Fibroblast of lung (primary cell): ENCODE measurements at regions not wholly inside any gene's neighbourhood (a gene's known extent, or its start where the extent isn't known, plus 50 kb on each side); places are given as distances from the start of the nearest gene placed in this dataset.

ENCODE experiments used
- DNase-seq, 2 donors: peaks; one replicate each; pipeline versions ENCODE4 v3.0.0 to v3.0.0-alpha.2; 2010; ENCODE audit warnings: low read depth in 2 of 2
- H2AFZ ChIP-seq: 2 replicates; pipeline ENCODE4 v1.5.1; 2012; ENCODE audit warnings: low read length, control low read depth, inconsistent platforms
- H3K27ac ChIP-seq: 2 replicates; pipeline ENCODE4 v1.5.1; 2011; ENCODE audit warnings: low read length, control low read depth; ENCODE audit not compliant: insufficient read depth
- H3K27me3 ChIP-seq: 2 replicates; pipeline ENCODE4 v1.5.1; 2011; ENCODE audit warnings: mild to moderate bottlenecking, low read length; ENCODE audit not compliant: control insufficient read depth, insufficient read depth
- H3K36me3 ChIP-seq: 2 replicates; pipeline ENCODE4 v1.5.1; 2011; ENCODE audit warnings: low read length; ENCODE audit not compliant: control insufficient read depth, insufficient read depth
- H3K4me1 ChIP-seq: 2 replicates; pipeline ENCODE4 v1.5.1; 2011; ENCODE audit warnings: low read length; ENCODE audit not compliant: control insufficient read depth, insufficient read depth; ENCODE audit errors: extremely low read depth
- H3K4me2 ChIP-seq: 2 replicates; pipeline ENCODE4 v1.5.1; 2011; ENCODE audit warnings: low read length, control low read depth; ENCODE audit not compliant: insufficient read depth; ENCODE audit errors: extremely low read depth
- H3K4me3 ChIP-seq, 4 experiments: fragments of 200-600 bp in 1 of 4; sonication (generic) in 1 of 4; replicated peaks in 1 of 4; 2 replicates each; pipeline ENCODE4 v1.5.1; 2011 to 2016; ENCODE audit warnings: low read length in 4 of 4, low read depth in 3 of 4, mild to moderate bottlenecking in 3 of 4, control low read depth in 2 of 4, inconsistent platforms in 1 of 4, mixed read lengths in 1 of 4; ENCODE audit not compliant: insufficient read depth in 1 of 4; ENCODE audit errors: control extremely low read depth in 1 of 4
- H3K79me2 ChIP-seq: 2 replicates; pipeline ENCODE4 v1.5.1; 2012; ENCODE audit warnings: mild to moderate bottlenecking, low read length, inconsistent platforms; ENCODE audit not compliant: control insufficient read depth, insufficient read depth
- H3K9ac ChIP-seq: 2 replicates; pipeline ENCODE4 v1.5.1; 2011; ENCODE audit warnings: mild to moderate bottlenecking, low read length, control low read depth; ENCODE audit not compliant: insufficient read depth
- H3K9me3 ChIP-seq: 2 replicates; pipeline ENCODE4 v1.5.1; 2012; ENCODE audit warnings: low read depth, low read length; ENCODE audit not compliant: control insufficient read depth, insufficient read depth
- H4K20me1 ChIP-seq: 2 replicates; pipeline ENCODE4 v1.5.1; 2011; ENCODE audit warnings: low read length; ENCODE audit not compliant: control insufficient read depth, insufficient read depth; ENCODE audit errors: extremely low read depth
- EZH2 ChIP-seq: IDR thresholded peaks from 2 replicates; pipeline ENCODE4 v1.5.1; 2012; ENCODE audit warnings: low read length, control low read depth, mild to moderate bottlenecking; ENCODE audit errors: missing control alignments
- TF ChIP-seq, protein P1 (sequence below), 2 donors: IDR thresholded peaks in 1 of 2; conservative IDR thresholded peaks in 1 of 2; 1 replicate in 1 of 2; 2 replicates in 1 of 2; pipeline ENCODE4 v1.5.1; 2011 to 2012; ENCODE audit warnings: low read length in 2 of 2, control low read depth in 1 of 2, inconsistent platforms in 1 of 2, low read depth in 1 of 2, mild to moderate bottlenecking in 1 of 2

DNA sequence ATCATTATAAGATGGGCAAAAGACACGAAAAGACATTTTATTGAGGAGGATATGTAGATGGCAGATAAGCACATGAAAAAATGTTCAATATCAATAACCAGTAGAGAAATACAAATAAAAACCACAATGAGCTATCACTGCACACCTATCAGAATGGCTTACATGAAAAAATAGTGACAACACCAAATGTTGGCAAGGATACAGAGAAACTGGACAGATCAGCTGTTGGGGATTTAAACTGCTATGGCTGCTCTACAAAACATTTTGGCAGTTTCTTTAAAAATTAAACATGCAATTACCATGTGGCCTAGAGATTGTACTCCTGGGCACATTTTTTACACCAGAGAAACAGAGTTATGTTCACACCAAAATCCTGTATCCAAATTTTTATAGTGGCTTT lies 172.7 kb upstream of the TENT5A start:
- no peak for DNase-seq
- Histone ChIP-seq H2AFZ (no peak overlapping the region), H3K9ac (no peak overlapping the region), H3K27ac (no peak overlapping the region), H3K36me3 (no peaks in the 10 kb centered on the region), H4K20me1 (no peaks in the 10 kb centered on the region), H3K4me1 (no peaks in the 10 kb centered on the region), H3K79me2 (no peaks in the 10 kb centered on the region), H3K27me3 (no peaks in the 10 kb centered on the region), H3K4me2 (no peak overlapping the region), H3K9me3 (no peaks in the 10 kb centered on the region), H3K4me3 (no peak overlapping the region)
- TF ChIP-seq, protein P1, sequence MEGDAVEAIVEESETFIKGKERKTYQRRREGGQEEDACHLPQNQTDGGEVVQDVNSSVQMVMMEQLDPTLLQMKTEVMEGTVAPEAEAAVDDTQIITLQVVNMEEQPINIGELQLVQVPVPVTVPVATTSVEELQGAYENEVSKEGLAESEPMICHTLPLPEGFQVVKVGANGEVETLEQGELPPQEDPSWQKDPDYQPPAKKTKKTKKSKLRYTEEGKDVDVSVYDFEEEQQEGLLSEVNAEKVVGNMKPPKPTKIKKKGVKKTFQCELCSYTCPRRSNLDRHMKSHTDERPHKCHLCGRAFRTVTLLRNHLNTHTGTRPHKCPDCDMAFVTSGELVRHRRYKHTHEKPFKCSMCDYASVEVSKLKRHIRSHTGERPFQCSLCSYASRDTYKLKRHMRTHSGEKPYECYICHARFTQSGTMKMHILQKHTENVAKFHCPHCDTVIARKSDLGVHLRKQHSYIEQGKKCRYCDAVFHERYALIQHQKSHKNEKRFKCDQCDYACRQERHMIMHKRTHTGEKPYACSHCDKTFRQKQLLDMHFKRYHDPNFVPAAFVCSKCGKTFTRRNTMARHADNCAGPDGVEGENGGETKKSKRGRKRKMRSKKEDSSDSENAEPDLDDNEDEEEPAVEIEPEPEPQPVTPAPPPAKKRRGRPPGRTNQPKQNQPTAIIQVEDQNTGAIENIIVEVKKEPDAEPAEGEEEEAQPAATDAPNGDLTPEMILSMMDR (conservative IDR thresholded peaks at IDR 0.05 in 1 of 2, IDR thresholded peaks at IDR 0.05 in 1 of 2; ENCODE audit: low read depth in 1 of 2, low read length in 2 of 2) = no peak
- TF ChIP-seq EZH2 = no peak

DNA sequence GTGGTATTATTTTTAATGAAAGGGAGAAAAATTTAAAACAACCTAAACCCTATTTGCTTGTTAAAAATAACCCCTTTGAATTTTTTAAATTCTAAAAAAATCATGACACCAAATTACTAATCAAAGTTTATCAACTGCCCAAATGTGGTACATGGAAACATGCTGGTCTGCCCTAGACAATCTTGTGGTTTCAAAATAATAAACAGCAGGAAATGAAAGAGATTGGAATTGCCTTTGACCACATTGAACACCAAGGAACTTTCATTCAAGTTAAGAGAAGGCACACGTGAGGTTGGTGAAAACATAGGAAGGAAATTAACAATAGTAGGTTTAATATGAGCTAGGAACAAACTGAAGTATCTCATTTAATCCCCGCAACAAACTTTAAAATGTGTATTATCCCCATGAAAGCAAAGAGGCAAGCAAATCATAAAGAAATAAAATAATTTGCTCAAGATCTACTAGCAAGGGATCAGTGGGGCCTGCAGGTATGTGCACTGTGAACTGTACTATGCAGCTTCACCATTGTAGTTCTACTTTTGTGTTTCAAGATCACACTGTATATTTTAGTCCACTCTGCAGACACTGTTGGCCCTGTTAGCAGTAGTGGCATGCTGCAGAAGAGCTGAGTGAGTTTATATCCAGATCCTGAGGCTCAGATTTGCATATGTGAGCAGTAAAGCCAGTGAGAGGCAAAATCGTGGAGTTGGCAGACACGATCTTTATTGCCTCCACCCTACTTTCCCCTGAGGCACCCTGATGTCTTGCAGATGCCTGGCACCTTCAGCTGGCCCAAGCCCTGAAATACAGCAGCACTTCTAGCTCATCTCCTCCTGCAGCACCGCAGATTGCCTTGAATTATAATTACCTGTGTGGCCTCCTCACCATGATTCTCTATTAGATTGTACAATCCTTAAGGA lies 157.8 kb upstream of the TENT5A start:
- no peak for TF ChIP-seq EZH2
- TF ChIP-seq, protein P1 (conservative IDR thresholded peaks at IDR 0.05 in 1 of 2, IDR thresholded peaks at IDR 0.05 in 1 of 2; ENCODE audit: low read depth in 1 of 2, low read length in 2 of 2) = no peak
- Histone ChIP-seq H3K9me3 (no peaks in the 10 kb centered on the region), H3K27me3 (no peaks in the 10 kb centered on the region), H3K9ac (no peak overlapping the region), H3K27ac (no peak overlapping the region), H3K79me2 (no peaks in the 10 kb centered on the region), H4K20me1 (no peaks in the 10 kb centered on the region), H3K4me1 (no peaks in the 10 kb centered on the region), H3K36me3 (no peaks in the 10 kb centered on the region), H3K4me3 (no peak overlapping the region), H2AFZ (no peak overlapping the region), H3K4me2 (no peak overlapping the region)
- DNase-seq = peak; percentile 26 to 69

DNA sequence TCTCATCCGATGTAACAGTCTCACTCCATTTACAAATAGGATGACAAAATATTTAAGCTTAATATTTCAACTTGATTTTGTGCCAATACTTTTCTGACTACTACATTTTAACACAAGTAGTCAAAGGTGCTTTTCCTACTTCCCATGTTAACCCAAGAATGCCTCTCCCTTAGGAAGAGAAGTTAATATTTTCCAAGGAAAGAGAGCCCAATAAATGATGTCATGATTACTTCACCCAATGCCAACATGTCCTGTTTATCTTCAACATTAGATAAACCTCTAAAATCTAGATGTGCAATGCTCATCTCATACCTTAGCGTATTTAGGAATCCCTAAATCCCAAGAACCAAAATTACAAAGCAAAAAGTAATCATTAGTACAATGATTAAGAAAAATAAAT lies 156.7 kb upstream of the TENT5A start:
- Histone ChIP-seq H3K9me3 (no peaks in the 10 kb centered on the region), H3K4me2 (no peak overlapping the region), H4K20me1 (no peaks in the 10 kb centered on the region), H3K27me3 (no peaks in the 10 kb centered on the region), H3K9ac (no peak overlapping the region), H3K79me2 (no peaks in the 10 kb centered on the region), H3K4me3 (no peak overlapping the region), H3K36me3 (no peaks in the 10 kb centered on the region), H3K27ac (no peak overlapping the region), H3K4me1 (no peaks in the 10 kb centered on the region), H2AFZ (no peak overlapping the region)
- DNase-seq = no peak
- TF ChIP-seq, protein P1 (conservative IDR thresholded peaks at IDR 0.05 in 1 of 2, IDR thresholded peaks at IDR 0.05 in 1 of 2; ENCODE audit: low read depth in 1 of 2, low read length in 2 of 2) = no peak
- TF ChIP-seq EZH2 = no peak
